ENCODE measurements at regions not wholly inside any gene's neighbourhood (a gene's known extent, or its start where the extent isn't known, plus 50 kb on each side); places are given as distances from the start of the nearest gene placed in this dataset.

DNA sequence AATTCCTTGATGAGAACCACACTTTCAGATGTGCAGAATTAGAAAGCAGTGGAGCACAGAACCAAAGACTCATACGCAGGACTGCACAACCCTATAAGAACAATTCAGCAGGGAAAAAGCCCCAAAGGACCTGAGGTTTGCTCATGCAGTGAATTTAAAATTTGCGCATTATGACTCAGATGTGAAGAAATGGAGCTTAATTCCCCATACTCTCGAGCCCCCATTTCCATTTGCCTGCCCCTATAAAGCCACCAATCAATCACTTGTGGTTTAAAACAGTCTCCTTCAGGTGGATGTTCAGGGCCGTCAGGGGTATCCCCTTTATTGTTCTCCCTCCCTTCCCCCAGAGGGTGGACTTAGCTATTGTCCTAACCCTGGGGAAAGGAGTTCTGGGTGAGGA, 221.2 kb downstream of the IGSF11 start:
- no peak for DNase-seq

DNA sequence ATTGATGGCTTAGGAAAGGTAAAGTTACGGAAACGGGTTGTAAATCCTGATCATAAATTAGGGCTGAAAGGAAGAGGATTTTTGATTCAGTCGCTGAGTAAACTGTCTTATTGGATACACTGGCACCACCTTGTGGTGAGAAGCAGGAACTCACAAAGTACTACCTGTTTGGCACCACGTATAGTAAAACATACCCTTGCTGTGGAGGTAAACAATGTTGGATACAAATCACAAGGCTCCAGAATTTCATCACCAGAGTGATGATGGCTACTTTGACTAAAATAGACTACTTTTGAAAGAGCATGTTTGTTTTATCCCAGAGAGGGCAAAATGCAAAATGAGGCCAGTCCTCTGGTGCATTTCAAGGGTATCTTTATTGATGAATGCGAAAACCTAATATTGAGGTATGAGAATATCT, 216.9 kb downstream of the IGSF11 start:
- peak; percentile 6 for DNase-seq

DNA sequence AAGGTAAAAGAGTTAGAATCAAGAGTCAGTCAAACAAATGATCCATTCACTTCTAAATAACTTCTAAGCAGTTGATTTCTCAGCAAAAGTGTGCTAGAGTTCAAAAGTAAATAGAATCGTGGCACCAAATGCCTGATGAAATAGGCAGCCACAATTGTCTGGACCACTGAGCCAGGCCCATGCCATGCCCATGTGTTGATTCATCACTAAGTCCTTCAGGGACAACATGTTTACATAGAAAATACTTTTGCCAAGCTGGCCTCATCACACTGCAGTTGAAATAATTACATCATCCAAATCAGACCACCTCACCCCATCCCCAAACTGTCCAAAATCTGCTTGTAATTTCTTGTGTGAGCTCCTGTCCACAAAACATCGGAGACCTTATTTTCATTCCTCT, 216.3 kb downstream of the IGSF11 start:
- no peak for DNase-seq

DNA sequence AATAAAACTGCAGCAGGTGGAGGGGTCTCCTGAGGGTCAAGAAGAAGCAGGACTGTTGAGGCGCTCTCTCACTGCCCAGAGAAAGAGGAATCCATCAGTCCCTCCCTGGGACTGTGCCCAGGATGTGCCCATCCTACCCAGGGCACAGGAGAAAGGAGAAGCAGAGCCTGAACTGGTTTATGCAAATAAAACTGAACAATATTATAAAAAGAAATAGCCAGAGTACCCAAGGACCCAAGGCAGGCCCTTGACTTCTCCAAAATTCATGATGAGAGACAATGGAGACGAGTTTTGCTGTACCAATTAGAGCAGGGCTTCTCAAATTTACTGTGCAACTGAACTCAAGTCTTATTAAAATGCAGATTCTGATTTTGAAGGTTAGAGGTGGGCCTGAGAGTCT, 211.0 kb downstream of the IGSF11 start:
- no peak for DNase-seq

DNA sequence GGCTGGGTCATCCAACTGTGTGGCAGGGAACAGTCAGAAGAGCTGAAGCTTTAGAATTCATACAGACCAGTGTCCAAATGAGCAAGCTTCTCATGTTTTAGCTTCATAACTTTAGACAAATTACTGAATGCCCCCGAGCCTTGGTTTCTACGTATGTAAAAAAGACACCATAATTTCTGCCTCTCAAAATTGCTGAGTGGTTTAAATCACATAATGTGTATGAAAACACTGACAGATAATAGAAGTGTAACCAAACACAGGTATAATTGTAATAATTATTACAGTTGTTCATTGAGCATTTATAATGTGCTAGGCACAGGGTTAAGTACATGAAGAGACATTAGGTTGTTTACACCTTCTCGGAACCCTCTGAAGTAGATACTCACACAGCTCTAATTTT, 207.2 kb downstream of the IGSF11 start:
- no peak for DNase-seq

DNA sequence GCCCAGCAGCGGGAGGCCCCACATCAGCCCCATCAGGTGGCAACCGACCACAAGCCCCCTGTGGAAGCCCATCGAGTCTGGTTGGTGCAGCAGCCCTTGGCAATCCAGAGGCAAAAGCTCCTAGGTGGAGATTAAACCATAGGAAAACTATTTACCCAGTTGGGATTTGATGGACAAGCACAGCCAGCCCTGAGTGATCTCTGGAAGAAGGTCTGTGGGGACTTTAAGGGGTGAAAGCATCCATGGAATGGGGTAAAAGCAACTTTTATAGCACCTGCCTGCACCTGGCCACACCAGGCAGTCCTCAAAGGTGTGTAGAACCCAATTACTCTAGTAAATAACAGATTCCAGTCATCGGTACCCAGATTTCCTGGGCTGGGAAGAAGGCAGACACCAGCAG, 206.3 kb downstream of the IGSF11 start:
- no peak for DNase-seq

DNA sequence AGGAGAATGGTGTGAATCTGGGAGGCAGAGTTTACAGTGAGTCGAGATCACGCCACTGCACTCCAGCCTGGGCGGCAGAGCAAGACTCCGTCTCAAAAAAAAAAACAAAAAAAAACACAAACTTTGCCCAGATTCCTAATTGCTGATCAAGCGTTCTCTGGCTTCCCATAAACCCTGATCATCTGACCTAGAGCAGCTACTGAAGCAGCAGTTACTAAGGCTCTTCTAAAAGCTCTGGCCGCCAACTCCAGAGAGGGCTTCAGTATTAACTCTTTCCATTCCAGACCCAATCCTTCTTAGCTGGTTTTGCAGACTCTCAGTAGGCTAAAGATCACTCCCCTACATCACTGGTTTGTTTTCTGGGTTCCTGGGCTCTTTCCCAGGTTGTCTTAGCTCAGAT, 201.6 kb downstream of the IGSF11 start:
- no peak for DNase-seq

DNA sequence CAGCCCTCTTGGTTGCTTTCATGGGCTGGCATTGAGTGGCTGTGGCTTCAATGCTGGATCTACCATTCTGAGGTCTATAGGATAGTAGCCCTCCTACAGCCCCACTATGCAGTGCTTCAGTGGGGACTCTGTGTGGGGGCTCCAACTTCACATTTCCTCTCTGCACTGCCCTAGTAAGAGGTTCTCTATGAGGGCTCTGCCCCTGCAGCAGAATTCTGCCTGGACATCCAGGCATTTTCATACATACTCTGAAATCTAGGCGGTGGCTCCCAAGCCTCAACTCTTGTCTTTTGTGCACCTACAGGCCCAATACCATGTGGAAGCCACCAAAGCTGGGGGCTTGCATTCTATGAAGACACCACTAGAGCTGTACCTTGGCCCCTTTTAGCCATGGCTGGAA, 195.8 kb downstream of the IGSF11 start:
- no peak for DNase-seq

DNA sequence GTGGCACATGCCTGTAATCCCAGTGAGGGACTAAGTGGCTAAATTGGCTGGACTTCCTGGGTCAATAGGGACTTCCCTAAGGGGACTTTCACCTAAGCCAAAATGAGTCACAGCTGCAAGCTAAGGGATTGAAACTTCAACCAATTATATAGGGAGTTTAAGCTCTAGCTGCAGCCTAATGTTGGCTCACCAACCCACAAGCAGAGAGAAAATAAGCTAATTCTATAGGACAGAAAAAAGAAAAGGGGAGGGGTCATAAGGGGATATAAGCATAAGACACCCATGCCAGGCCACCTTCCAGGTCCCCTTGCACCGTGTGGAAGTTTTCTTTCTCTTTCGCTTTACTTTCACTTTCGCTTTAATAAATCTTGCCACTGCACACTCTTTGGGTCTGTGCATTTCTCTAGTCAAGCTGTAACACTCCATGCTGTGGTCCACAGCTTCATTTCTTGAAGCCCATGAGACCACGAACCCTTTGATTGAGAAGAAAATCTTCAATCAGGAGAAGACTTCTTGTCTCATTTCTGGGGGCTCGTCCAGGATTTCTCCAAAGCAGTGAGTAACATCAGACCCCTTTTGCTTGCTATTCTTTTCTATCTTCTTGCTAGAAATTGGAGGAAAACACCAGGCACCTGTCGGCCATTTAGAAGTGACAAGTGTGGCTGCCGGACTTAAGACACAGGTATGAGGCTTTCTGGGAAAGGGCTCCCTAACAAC, 192.3 kb downstream of the IGSF11 start:
- DNase-seq: no peak

DNA sequence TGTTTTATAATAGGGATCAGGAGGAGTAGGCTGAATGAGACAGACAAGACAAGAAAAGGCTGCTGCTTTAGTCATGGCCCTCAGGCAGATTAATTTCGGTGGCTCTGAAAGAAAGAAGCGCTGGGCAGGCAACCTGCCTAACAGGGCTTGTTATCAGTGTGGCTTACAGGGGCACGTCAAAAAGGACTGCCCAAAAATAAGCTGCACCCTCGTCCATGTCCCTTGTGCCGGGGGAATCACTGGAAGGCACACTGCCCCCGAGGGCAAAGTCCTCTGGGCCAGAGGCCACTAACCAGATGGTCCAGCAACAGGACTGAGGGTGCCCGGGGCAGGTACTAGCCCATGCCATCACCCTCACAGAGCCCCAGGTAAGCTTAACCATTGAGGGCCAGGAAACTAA, 188.5 kb downstream of the IGSF11 start:
- no peak for DNase-seq

Measured in NCI-H1436 treated with DMSO at 0.1 percent for 48 hours (cell line).